ENCODE measurements at regions not wholly inside any gene's neighbourhood (a gene's known extent, or its start where the extent isn't known, plus 50 kb on each side); places are given as distances from the start of the nearest gene placed in this dataset.

- no peak for TF ChIP-seq POLR2AphosphoS5 (IDR thresholded peaks at IDR 0.05; ENCODE audit: borderline replicate concordance, low read depth, low read length)
- no peak for TF ChIP-seq EZH2 (IDR thresholded peaks at IDR 0.05)
These were observed 200.4 kb upstream of the SLC24A2 start for GRCh38 chr9:19989213-19989612.
